ENCODE measurements at regions not wholly inside any gene's neighbourhood (a gene's known extent, or its start where the extent isn't known, plus 50 kb on each side); places are given as distances from the start of the nearest gene placed in this dataset.

DNA sequence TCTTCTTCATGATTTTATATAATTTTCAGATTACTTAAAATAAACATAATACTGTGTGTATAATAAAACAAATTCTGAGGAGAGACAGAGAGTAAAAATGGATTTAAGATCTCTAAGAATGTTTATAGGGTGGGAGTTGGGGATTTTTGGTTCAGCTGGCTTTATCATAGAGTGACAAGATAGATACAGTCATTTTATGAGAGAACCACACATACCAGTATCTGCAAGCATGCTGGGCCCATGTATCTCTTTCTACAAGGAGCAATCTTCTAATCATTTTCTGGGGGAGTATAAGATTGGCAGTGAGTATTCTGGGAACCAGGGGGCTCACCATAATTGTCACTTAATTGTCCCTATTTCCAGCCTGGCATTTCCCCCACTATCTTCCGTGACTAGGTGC is 64.3 kb upstream of the DUSP10 start:
- peaks cover 29% of the 10 kb centered on the region for H3K4me1 ChIP-seq (ENCODE audit: low read length)
- H3K79me2 ChIP-seq (ENCODE audit: low read length), result no peaks in the 10 kb centered on the region
- H2AFZ ChIP-seq (ENCODE audit: low read length), result no peak overlapping the region
- H3K36me3 ChIP-seq (replicated peaks; ENCODE audit: insufficient read depth, low read length), result no peaks in the 10 kb centered on the region
- peak overlapping the region; percentile 17; the same call in 1 of the 2 replicates for H3K4me2 ChIP-seq (ENCODE audit: low read depth, low read length)
- H3K9me2 ChIP-seq (replicated peaks; ENCODE audit: insufficient read depth, low read length), result no peaks in the 10 kb centered on the region
- H4K20me1 ChIP-seq (ENCODE audit: insufficient read depth, low read length), result no peaks in the 10 kb centered on the region
- no peak overlapping the region for H3K9ac ChIP-seq (ENCODE audit: low read length)
- H3K4me3 ChIP-seq (ENCODE audit: low read length), result no peak overlapping the region
- H3F3A ChIP-seq (ENCODE audit: insufficient read depth, low read length), result no peaks in the 10 kb centered on the region
- no peaks in the 10 kb centered on the region for H3K27me3 ChIP-seq (replicated peaks; ENCODE audit: insufficient read depth, low read length)
- peak overlapping the region; percentile 27; the same call in 1 of the 2 replicates for H3K27ac ChIP-seq (ENCODE audit: low read length)
- no peaks in the 10 kb centered on the region for H3K9me3 ChIP-seq (replicated peaks; ENCODE audit: insufficient read depth, low read length)
- no peak for TF ChIP-seq CTCF (IDR thresholded peaks at IDR 0.05; ENCODE audit: low read length)
- no peak for TF ChIP-seq EZH2phosphoT487 (IDR thresholded peaks at IDR 0.05; ENCODE audit: low read length)
- no peak for TF ChIP-seq EZH2 (optimal IDR thresholded peaks at IDR 0.05; ENCODE audit: low read depth, low read length)
- DNase-seq, result no peak

DNA sequence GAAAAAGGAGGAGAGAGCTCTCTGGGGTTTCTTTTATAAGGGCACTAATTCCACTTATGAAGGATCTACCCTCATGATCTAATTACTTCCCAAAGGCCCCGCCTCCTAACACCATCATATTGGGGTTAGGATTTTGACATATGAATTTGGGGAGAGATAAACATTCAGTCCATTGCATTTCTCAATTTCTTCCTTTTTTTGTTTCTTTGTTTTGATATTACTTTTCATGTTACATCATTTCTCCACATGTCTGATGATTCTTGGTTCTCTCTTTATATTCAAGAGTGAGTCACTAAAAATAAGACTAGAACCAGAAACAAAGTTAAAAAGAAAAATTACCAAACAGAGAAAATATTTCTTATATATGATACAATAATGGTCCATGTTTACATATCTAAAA is 63.2 kb upstream of the DUSP10 start:
- DNase-seq, result no peak
- no peaks in the 10 kb centered on the region for H3K79me2 ChIP-seq (ENCODE audit: low read length)
- H3K9ac ChIP-seq (ENCODE audit: low read length), result no peak overlapping the region
- H3K4me3 ChIP-seq (ENCODE audit: low read length), result no peak overlapping the region
- no peak overlapping the region for H3K27ac ChIP-seq (ENCODE audit: low read length)
- no peaks in the 10 kb centered on the region for H3K27me3 ChIP-seq (replicated peaks; ENCODE audit: insufficient read depth, low read length)
- H2AFZ ChIP-seq (ENCODE audit: low read length), result no peak overlapping the region
- no peaks in the 10 kb centered on the region for H3K9me3 ChIP-seq (replicated peaks; ENCODE audit: insufficient read depth, low read length)
- H3K36me3 ChIP-seq (replicated peaks; ENCODE audit: insufficient read depth, low read length), result no peaks in the 10 kb centered on the region
- H3K4me1 ChIP-seq (ENCODE audit: low read length), result peaks cover 29% of the 10 kb centered on the region
- no peaks in the 10 kb centered on the region for H3K9me2 ChIP-seq (replicated peaks; ENCODE audit: insufficient read depth, low read length)
- H3F3A ChIP-seq (ENCODE audit: insufficient read depth, low read length), result no peaks in the 10 kb centered on the region
- H4K20me1 ChIP-seq (ENCODE audit: insufficient read depth, low read length), result no peaks in the 10 kb centered on the region
- H3K4me2 ChIP-seq (ENCODE audit: low read depth, low read length), result no peak overlapping the region
- no peak for TF ChIP-seq EZH2phosphoT487 (IDR thresholded peaks at IDR 0.05; ENCODE audit: low read length)

GRCh38 chr1:221804303-221804702 is 62.4 kb upstream of the DUSP10 start:
- Histone ChIP-seq H4K20me1 (ENCODE audit: insufficient read depth, low read length) (no peaks in the 10 kb centered on the region), H3K9ac (ENCODE audit: low read length) (no peak overlapping the region), H3K4me1 (ENCODE audit: low read length) (peaks cover 24% of the 10 kb centered on the region), H3K4me2 (ENCODE audit: low read depth, low read length) (no peak overlapping the region), H3F3A (ENCODE audit: insufficient read depth, low read length) (no peaks in the 10 kb centered on the region), H2AFZ (ENCODE audit: low read length) (no peak overlapping the region), H3K79me2 (ENCODE audit: low read length) (no peaks in the 10 kb centered on the region), H3K36me3 (replicated peaks; ENCODE audit: insufficient read depth, low read length) (no peaks in the 10 kb centered on the region), H3K9me3 (replicated peaks; ENCODE audit: insufficient read depth, low read length) (no peaks in the 10 kb centered on the region), H3K9me2 (replicated peaks; ENCODE audit: insufficient read depth, low read length) (no peaks in the 10 kb centered on the region), H3K4me3 (ENCODE audit: low read length) (no peak overlapping the region), H3K27ac (ENCODE audit: low read length) (no peak overlapping the region), H3K27me3 (replicated peaks; ENCODE audit: insufficient read depth, low read length) (no peaks in the 10 kb centered on the region)
- no peak for DNase-seq
- TF ChIP-seq EZH2phosphoT487 (IDR thresholded peaks at IDR 0.05; ENCODE audit: low read length) (no peak), EZH2 (optimal IDR thresholded peaks at IDR 0.05; ENCODE audit: low read depth, low read length) (no peak), CTCF (IDR thresholded peaks at IDR 0.05; ENCODE audit: low read length) (no peak)

DNA sequence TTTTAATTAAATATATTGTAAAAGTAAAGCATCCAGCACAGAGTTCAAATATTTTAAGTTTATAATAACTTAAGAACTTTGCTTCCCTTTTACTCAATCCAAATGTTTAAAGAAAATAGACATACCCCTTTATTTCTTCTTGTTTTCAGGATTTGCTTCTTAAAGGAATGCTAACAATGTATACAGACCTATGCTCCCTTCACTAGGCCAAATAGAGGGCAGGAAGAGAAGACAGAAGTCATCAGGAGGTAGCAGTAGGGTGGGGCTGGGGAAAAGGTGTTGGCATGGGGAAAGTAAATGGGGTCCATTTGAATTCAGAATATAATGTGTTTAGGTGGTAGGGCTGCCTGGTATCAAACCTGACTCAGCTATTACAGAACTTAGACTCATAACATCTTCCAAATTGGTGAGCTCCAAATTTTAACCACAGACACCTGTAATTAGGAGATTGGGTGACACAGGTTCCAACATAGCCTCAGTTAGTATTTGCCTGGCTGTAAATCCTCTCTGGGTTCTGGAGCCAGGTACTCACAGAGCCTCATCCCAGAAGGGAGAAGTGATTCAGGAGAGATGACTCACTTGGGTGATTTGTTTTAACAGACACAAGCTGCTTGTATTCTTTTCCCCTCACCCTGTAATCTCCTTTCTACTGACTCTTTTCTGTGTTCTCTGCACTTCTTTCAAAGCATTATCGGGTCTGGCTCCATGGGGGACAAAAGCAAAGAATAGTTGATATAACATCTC is 60.1 kb upstream of the DUSP10 start:
- Histone ChIP-seq H3K9ac (ENCODE audit: low read length) (no peak overlapping the region), H3K79me2 (ENCODE audit: low read length) (no peaks in the 10 kb centered on the region), H3K4me2 (ENCODE audit: low read depth, low read length) (no peak overlapping the region), H3K36me3 (replicated peaks; ENCODE audit: insufficient read depth, low read length) (no peaks in the 10 kb centered on the region), H3K9me2 (replicated peaks; ENCODE audit: insufficient read depth, low read length) (no peaks in the 10 kb centered on the region), H3K4me3 (ENCODE audit: low read length) (no peak overlapping the region), H3F3A (ENCODE audit: insufficient read depth, low read length) (no peaks in the 10 kb centered on the region), H3K9me3 (replicated peaks; ENCODE audit: insufficient read depth, low read length) (no peaks in the 10 kb centered on the region), H3K27ac (ENCODE audit: low read length) (no peak overlapping the region), H3K4me1 (ENCODE audit: low read length) (peaks cover 8% of the 10 kb centered on the region), H2AFZ (ENCODE audit: low read length) (no peak overlapping the region), H4K20me1 (ENCODE audit: insufficient read depth, low read length) (no peaks in the 10 kb centered on the region), H3K27me3 (replicated peaks; ENCODE audit: insufficient read depth, low read length) (no peaks in the 10 kb centered on the region)
- no peak for TF ChIP-seq EZH2 (optimal IDR thresholded peaks at IDR 0.05; ENCODE audit: low read depth, low read length)
- TF ChIP-seq EZH2phosphoT487 (IDR thresholded peaks at IDR 0.05; ENCODE audit: low read length), result no peak
- no peak for TF ChIP-seq CTCF (IDR thresholded peaks at IDR 0.05; ENCODE audit: low read length)
- DNase-seq, result no peak
